Heart left ventricle (tissue), 13 donors: ENCODE measurements at regions not wholly inside any gene's neighbourhood (a gene's known extent, or its start where the extent isn't known, plus 50 kb on each side); places are given as distances from the start of the nearest gene placed in this dataset.

Source experiments
- POLR2A ChIP-seq, 2 donors: fragments of 450-650 bp; IDR thresholded peaks; one replicate each; pipeline ENCODE4 v1.6.1; 2017; ENCODE audit warnings: antibody characterized with exemption in 2 of 2, mild to moderate bottlenecking in 2 of 2, moderate library complexity in 2 of 2
- TF ChIP-seq, protein P1 (sequence below), 12 donors: fragments of 200-600 bp; sonication (generic) in 4 of 12; IDR thresholded peaks; one replicate each; pipeline versions ENCODE4 v1.5.0 to v1.8.0; 2018 to 2022; ENCODE audit warnings: antibody characterized with exemption in 12 of 12, mild to moderate bottlenecking in 5 of 12
- donor health status: ischemic (EF 13 %, LVEDD 7.1; RV severe dilation, severe dysfunction).
- donor health status: DM: no; HTN: yes; CAD: no.
- donor health status: DM: no; HTN: no; CAD: no.
- donor health status: ischemic (EF 25% LVEDD 6.9; RV normal size, moderate dysfunction).
- donor health status: ischemic (EF 25% LVEDD 5.7; RV mildly dilated, moderate dysfunction).
- donor health status: ischemic (EF 35%, LVEDD 5.7; RV mildly dilated, moderate dysfunction).
- donor health status: nonischemic (EF 11% LVEDD 7.7; RV severe dilation, severe dysfunction).
- donor health status: DM: yes; HTN: yes; CAD: no.
- donor health status: PGD.
- donor health status: ischemic (EF 29% LVEDD 5.4; RV normal size, mild dysfunction).
- donor health status: nonischemic (EF 23%, LVEDD 6.1; RV moderate dilation, normal function).

GRCh38 chr11:115065830-115066664 is 387.7 kb downstream of the NXPE2 start:
- TF ChIP-seq, protein P1, sequence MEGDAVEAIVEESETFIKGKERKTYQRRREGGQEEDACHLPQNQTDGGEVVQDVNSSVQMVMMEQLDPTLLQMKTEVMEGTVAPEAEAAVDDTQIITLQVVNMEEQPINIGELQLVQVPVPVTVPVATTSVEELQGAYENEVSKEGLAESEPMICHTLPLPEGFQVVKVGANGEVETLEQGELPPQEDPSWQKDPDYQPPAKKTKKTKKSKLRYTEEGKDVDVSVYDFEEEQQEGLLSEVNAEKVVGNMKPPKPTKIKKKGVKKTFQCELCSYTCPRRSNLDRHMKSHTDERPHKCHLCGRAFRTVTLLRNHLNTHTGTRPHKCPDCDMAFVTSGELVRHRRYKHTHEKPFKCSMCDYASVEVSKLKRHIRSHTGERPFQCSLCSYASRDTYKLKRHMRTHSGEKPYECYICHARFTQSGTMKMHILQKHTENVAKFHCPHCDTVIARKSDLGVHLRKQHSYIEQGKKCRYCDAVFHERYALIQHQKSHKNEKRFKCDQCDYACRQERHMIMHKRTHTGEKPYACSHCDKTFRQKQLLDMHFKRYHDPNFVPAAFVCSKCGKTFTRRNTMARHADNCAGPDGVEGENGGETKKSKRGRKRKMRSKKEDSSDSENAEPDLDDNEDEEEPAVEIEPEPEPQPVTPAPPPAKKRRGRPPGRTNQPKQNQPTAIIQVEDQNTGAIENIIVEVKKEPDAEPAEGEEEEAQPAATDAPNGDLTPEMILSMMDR (IDR thresholded peaks at IDR 0.05) = no peak
- TF ChIP-seq POLR2A (IDR thresholded peaks at IDR 0.05) = no peak
